Stimulated activated CD8-positive, alpha-beta memory T cell treated with anti-CD3 and anti-CD28 coated beads, Interleukin-2, amount 100 ng/mL, for 1 hour (primary cell): ENCODE measurements at regions not wholly inside any gene's neighbourhood (a gene's known extent, or its start where the extent isn't known, plus 50 kb on each side); places are given as distances from the start of the nearest gene placed in this dataset.

Source experiments
- DNase-seq, 2 donors: peaks; one replicate each; pipeline ENCODE4 v3.0.0-alpha.2; 2020; ENCODE audit warnings: low read depth in 2 of 2

GRCh38 chr3:187929112-187929816, 184.0 kb upstream of the BCL6 start:
- DNase-seq: no peak

GRCh38 chr3:187930021-187930420, 184.8 kb upstream of the BCL6 start:
- no peak for DNase-seq

- DNase-seq: no peak
Measured at GRCh38 chr3:187931101-187931500, 185.8 kb upstream of the BCL6 start.

GRCh38 chr3:187931770-187932278, 186.6 kb upstream of the BCL6 start:
- DNase-seq: no peak

GRCh38 chr3:187932530-187932929, 187.3 kb upstream of the BCL6 start:
- no peak for DNase-seq

GRCh38 chr3:187935623-187936156, 190.4 kb upstream of the BCL6 start:
- DNase-seq: no peak

GRCh38 chr3:187936676-187937075, 191.4 kb upstream of the BCL6 start:
- DNase-seq: no peak

GRCh38 chr3:187939891-187940290, 194.6 kb upstream of the BCL6 start:
- no peak for DNase-seq

GRCh38 chr3:187941135-187941847, 196.0 kb upstream of the BCL6 start:
- no peak for DNase-seq

GRCh38 chr3:187941848-187942194, 196.6 kb upstream of the BCL6 start:
- no peak for DNase-seq

GRCh38 chr3:187942658-187943241, 197.5 kb upstream of the BCL6 start:
- no peak for DNase-seq

GRCh38 chr3:187943677-187944389, 198.6 kb upstream of the BCL6 start:
- DNase-seq: no peak

GRCh38 chr3:187944390-187945179, 199.3 kb upstream of the BCL6 start:
- DNase-seq: no peak

- no peak for DNase-seq
Measured at GRCh38 chr3:187945374-187945773, 200.1 kb upstream of the BCL6 start.

- no peak for DNase-seq
Measured at GRCh38 chr3:187946163-187946691, 201.0 kb upstream of the BCL6 start.

- no peak for DNase-seq
Measured at GRCh38 chr3:187946981-187947380, 201.7 kb upstream of the BCL6 start.

- no peak for DNase-seq
Measured at GRCh38 chr3:187947927-187948682, 202.8 kb upstream of the BCL6 start.

GRCh38 chr3:187949093-187949820, 204.0 kb upstream of the BCL6 start:
- DNase-seq: no peak

- no peak for DNase-seq
Measured at GRCh38 chr3:187950671-187951070, 203.3 kb upstream of the LPP start.
